ENCODE measurements at regions not wholly inside any gene's neighbourhood (a gene's known extent, or its start where the extent isn't known, plus 50 kb on each side); places are given as distances from the start of the nearest gene placed in this dataset.

DNA sequence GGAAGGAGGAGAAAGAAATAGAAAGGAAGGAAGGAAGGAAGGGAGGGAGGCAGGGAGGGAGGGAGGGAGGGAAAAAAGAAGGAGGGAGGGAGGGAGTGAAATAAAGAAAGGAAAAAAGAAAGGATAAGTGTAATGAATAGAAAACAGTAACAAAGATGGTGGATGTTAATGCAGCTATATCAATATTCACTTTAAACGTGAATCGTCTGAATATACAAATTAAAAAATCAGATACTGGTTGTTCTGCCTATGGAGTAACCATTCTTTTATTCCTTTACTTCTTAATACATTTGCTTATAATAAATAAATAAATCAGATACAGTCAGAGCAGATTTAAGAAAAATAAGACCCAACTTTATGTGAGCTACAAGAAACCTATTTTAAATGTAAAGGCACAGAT, 1520.4 kb downstream of the TBC1D22A start:
- Histone ChIP-seq H3K9me3 (ENCODE audit: low read depth) (no peaks in the 10 kb centered on the region), H3K27ac (no peak overlapping the region), H3K4me1 (ENCODE audit: low read depth) (no peaks in the 10 kb centered on the region), H3K4me3 (no peak overlapping the region), H3K36me3 (no peaks in the 10 kb centered on the region), H3K27me3 (no peaks in the 10 kb centered on the region)
- TF ChIP-seq, protein P1, sequence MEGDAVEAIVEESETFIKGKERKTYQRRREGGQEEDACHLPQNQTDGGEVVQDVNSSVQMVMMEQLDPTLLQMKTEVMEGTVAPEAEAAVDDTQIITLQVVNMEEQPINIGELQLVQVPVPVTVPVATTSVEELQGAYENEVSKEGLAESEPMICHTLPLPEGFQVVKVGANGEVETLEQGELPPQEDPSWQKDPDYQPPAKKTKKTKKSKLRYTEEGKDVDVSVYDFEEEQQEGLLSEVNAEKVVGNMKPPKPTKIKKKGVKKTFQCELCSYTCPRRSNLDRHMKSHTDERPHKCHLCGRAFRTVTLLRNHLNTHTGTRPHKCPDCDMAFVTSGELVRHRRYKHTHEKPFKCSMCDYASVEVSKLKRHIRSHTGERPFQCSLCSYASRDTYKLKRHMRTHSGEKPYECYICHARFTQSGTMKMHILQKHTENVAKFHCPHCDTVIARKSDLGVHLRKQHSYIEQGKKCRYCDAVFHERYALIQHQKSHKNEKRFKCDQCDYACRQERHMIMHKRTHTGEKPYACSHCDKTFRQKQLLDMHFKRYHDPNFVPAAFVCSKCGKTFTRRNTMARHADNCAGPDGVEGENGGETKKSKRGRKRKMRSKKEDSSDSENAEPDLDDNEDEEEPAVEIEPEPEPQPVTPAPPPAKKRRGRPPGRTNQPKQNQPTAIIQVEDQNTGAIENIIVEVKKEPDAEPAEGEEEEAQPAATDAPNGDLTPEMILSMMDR (IDR thresholded peaks at IDR 0.05; ENCODE audit: low read depth, low read length) = no peak
- no peak for DNase-seq (ENCODE audit: low read depth in 1 of 2, low spot score in 1 of 2)

DNA sequence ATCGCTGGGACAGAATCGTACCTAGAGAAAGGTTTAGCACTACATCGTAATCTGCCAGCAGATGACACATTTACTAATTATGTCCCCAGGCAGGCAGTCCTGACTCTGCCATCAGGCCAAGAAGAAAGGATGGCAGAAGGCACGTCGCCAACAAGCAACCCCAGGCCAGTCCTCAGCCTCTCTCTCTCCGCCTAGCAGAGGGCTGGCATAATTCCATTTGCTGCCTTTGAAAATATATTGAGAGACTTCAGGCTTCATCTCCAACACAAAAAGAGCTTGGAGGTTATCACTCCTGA, 1517.0 kb downstream of the TBC1D22A start:
- no peaks in the 10 kb centered on the region for H3K27me3 ChIP-seq
- no peak overlapping the region for H3K27ac ChIP-seq
- no peaks in the 10 kb centered on the region for H3K4me1 ChIP-seq (ENCODE audit: low read depth)
- H3K36me3 ChIP-seq = no peaks in the 10 kb centered on the region
- no peak overlapping the region for H3K4me3 ChIP-seq
- no peaks in the 10 kb centered on the region for H3K9me3 ChIP-seq (ENCODE audit: low read depth)
- no peak for DNase-seq (ENCODE audit: low read depth in 1 of 2, low spot score in 1 of 2)
- TF ChIP-seq, protein P1 (IDR thresholded peaks at IDR 0.05; ENCODE audit: low read depth, low read length) = no peak

DNA sequence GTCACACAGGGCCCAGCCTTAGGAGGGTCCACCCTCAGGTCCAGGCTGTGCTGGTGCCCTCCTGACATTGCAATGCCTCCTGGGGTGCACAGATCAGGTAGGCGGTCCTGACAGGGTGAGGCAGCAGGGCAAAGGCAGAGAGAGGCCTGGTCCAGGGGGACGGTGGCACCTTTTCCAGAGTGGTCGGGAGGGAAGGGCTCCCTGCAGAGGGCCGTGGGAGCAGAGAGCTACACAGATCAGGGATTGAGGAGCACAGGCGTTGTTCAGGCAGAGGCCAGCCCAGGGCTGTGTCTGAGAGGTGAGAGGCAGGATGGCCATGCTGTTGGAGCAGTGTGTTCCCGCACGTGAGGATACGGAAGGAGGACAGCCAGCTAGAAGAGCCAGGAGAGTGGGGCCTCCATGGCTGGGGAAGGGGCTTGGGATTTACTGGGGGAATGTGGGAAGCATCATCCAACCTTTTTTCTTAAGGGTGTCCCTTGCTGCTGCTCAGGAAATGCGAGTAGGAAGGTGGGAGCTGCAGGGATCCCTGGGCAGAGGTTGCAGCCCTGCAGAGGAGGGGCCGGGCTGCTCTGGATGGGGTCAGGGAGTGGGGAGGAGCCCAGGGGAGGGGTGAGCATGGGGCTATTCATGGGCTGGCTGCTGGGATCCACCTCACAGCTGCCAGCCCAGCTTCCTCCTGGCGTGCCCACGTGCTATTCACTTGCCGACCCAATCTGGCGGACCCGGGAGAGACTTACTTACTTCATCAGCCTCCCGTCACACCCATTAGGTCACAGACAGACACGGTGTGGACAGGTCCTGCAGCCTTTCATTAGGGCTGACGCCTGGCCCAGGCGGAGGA, 1516.4 kb downstream of the TBC1D22A start:
- H3K27ac ChIP-seq = no peak overlapping the region
- H3K4me3 ChIP-seq = no peak overlapping the region
- H3K27me3 ChIP-seq = no peaks in the 10 kb centered on the region
- DNase-seq (ENCODE audit: low read depth in 1 of 2, low spot score in 1 of 2) = no peak
- no peaks in the 10 kb centered on the region for H3K9me3 ChIP-seq (ENCODE audit: low read depth)
- no peaks in the 10 kb centered on the region for H3K4me1 ChIP-seq (ENCODE audit: low read depth)
- TF ChIP-seq, protein P1 (IDR thresholded peaks at IDR 0.05; ENCODE audit: low read depth, low read length) = no peak
- no peaks in the 10 kb centered on the region for H3K36me3 ChIP-seq

DNA sequence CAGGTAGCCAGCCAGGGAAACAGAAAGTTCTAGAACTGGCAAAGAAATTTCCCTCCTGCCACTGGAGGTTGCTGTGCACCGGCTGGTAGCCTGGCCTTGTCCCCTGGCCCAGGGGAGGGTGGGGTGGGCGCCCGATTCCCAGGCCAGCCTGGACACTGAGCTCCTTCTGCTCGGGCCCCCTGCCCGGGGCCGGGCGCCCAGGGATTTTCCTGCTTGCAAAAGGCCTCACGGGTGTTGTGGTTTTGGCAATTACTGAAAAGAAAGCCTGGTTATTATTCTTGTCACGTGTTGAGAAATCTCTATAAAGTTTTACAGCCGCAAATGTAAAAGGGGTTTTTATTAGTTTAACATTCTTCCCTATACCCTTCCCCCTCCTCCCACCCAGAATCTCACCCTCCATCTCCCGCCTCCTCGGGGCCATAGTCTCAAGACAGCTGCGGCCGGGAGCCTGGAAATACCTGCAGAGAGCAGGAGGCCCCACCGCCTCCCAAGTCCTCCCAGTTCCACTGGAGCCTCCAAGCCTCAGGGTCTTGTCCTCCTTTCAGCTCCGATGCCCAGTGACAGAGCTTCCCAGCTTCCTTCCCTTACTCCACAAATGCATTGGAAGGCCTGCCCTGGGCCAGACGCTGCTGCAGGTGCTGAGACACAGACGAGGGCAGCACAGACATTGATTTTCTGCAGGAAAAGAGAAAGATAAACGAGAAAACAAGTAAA, 1515.6 kb downstream of the TBC1D22A start:
- no peak for DNase-seq (ENCODE audit: low read depth in 1 of 2, low spot score in 1 of 2)

DNA sequence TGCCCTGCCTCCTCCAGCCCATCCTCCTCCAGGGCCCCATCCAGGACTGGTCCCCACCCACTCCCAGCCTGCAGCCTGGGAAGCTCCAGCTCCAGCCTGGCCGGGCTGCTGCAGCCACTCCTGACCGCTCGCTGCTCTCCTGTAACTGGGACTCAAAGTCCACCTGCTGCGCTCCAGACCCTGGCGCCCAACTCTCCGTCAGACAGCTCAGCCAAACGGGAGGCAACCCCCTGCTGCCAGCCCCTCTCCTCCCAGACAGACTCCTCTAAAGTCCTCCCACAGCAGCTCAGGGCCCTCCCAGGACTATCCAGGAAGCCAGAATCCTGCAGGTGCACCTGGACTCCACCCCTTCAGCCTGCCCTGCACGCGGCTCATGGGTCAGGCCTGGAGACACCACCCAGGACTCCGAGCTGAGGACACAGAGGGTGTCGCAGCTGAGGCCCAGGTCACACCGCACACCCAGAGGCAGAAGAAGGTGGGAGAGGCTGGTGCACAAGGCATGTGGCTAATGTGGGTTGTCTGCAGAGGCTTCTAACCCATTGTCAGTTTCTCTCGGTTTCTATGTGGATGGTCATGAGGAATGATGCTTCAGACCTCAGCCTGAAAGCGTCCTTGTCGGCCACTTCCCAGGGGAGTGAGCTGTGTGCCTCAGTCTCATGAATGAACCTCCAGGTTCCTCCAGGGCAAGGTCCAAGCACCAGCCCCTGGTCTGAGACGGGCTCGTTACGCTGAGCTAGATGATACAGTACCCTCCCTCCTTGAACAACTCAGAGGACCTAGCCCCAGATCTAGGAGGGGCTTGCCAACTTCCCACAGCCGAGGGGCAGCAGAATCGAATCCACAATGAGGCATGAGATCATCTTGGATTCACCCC, 1514.8 kb downstream of the TBC1D22A start:
- Histone ChIP-seq H3K36me3 (no peaks in the 10 kb centered on the region), H3K27me3 (no peaks in the 10 kb centered on the region), H3K27ac (no peak overlapping the region), H3K9me3 (ENCODE audit: low read depth) (no peaks in the 10 kb centered on the region), H3K4me1 (ENCODE audit: low read depth) (no peaks in the 10 kb centered on the region), H3K4me3 (no peak overlapping the region)
- DNase-seq (ENCODE audit: low read depth in 1 of 2, low spot score in 1 of 2) = no peak
- TF ChIP-seq, protein P1 (IDR thresholded peaks at IDR 0.05; ENCODE audit: low read depth, low read length) = no peak

More for the DNA sequence above, 1515.6 kb downstream of the TBC1D22A start:
- H3K9me3 ChIP-seq (ENCODE audit: low read depth) = no peaks in the 10 kb centered on the region
- H3K27me3 ChIP-seq = no peaks in the 10 kb centered on the region
- no peak overlapping the region for H3K4me3 ChIP-seq
- no peaks in the 10 kb centered on the region for H3K36me3 ChIP-seq
- H3K27ac ChIP-seq = no peak overlapping the region
- H3K4me1 ChIP-seq (ENCODE audit: low read depth) = no peaks in the 10 kb centered on the region
- TF ChIP-seq, protein P1 (IDR thresholded peaks at IDR 0.05; ENCODE audit: low read depth, low read length) = no peak
